ENCODE measurements at regions not wholly inside any gene's neighbourhood (a gene's known extent, or its start where the extent isn't known, plus 50 kb on each side); places are given as distances from the start of the nearest gene placed in this dataset.

DNA sequence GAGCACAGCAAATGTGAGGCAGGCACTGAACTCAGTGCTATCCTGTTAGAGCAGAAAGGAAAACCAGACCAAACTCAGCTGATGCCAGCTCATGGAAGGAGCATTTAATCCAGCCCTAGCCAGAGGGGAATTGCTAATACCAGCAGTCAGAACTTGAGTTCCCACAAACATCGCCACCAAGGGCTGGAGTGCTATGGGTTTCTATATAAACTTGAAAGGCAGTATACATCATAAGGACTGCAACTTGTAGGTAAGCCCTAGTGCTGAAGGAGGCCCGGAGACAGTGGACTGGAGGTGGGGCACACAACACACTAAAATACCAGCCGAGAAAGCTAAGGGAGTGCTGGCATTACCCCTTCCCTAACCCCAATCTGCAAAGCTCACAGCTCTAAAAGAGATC is 440.2 kb downstream of the PRR32 start:
- Histone ChIP-seq H3K9ac (ENCODE audit: low read length) (no peak overlapping the region), H3K4me3 (ENCODE audit: low read length) (no peak overlapping the region), H3K79me2 (ENCODE audit: low read length) (no peaks in the 10 kb centered on the region), H3K36me3 (replicated peaks; ENCODE audit: insufficient read depth, low read length) (no peaks in the 10 kb centered on the region), H3K9me3 (replicated peaks; ENCODE audit: insufficient read depth, low read length) (no peaks in the 10 kb centered on the region), H3K27me3 (replicated peaks; ENCODE audit: insufficient read depth, low read length) (no peaks in the 10 kb centered on the region), H3K4me1 (ENCODE audit: low read length) (no peaks in the 10 kb centered on the region), H3K9me2 (replicated peaks; ENCODE audit: insufficient read depth, low read length) (no peaks in the 10 kb centered on the region), H4K20me1 (ENCODE audit: insufficient read depth, low read length) (no peaks in the 10 kb centered on the region), H3K27ac (ENCODE audit: low read length) (no peak overlapping the region), H2AFZ (ENCODE audit: low read length) (no peak overlapping the region), H3F3A (ENCODE audit: insufficient read depth, low read length) (no peaks in the 10 kb centered on the region), H3K4me2 (ENCODE audit: low read depth, low read length) (no peak overlapping the region)
- TF ChIP-seq EZH2phosphoT487 (IDR thresholded peaks at IDR 0.05; ENCODE audit: low read length) (no peak), EZH2 (optimal IDR thresholded peaks at IDR 0.05; ENCODE audit: low read depth, low read length) (no peak)
- TF ChIP-seq, protein P1, sequence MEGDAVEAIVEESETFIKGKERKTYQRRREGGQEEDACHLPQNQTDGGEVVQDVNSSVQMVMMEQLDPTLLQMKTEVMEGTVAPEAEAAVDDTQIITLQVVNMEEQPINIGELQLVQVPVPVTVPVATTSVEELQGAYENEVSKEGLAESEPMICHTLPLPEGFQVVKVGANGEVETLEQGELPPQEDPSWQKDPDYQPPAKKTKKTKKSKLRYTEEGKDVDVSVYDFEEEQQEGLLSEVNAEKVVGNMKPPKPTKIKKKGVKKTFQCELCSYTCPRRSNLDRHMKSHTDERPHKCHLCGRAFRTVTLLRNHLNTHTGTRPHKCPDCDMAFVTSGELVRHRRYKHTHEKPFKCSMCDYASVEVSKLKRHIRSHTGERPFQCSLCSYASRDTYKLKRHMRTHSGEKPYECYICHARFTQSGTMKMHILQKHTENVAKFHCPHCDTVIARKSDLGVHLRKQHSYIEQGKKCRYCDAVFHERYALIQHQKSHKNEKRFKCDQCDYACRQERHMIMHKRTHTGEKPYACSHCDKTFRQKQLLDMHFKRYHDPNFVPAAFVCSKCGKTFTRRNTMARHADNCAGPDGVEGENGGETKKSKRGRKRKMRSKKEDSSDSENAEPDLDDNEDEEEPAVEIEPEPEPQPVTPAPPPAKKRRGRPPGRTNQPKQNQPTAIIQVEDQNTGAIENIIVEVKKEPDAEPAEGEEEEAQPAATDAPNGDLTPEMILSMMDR (IDR thresholded peaks at IDR 0.05; ENCODE audit: low read length), result no peak
- DNase-seq, result no peak

- Histone ChIP-seq H3K36me3 (replicated peaks; ENCODE audit: insufficient read depth, low read length) (no peaks in the 10 kb centered on the region), H3K9me3 (replicated peaks; ENCODE audit: insufficient read depth, low read length) (no peaks in the 10 kb centered on the region), H2AFZ (ENCODE audit: low read length) (no peak overlapping the region), H3K27me3 (replicated peaks; ENCODE audit: insufficient read depth, low read length) (no peaks in the 10 kb centered on the region), H3K9me2 (replicated peaks; ENCODE audit: insufficient read depth, low read length) (no peaks in the 10 kb centered on the region), H3K79me2 (ENCODE audit: low read length) (no peaks in the 10 kb centered on the region), H3K4me2 (ENCODE audit: low read depth, low read length) (no peak overlapping the region), H3F3A (ENCODE audit: insufficient read depth, low read length) (no peaks in the 10 kb centered on the region), H3K27ac (ENCODE audit: low read length) (no peak overlapping the region), H3K4me3 (ENCODE audit: low read length) (no peak overlapping the region), H3K9ac (ENCODE audit: low read length) (no peak overlapping the region), H4K20me1 (ENCODE audit: insufficient read depth, low read length) (no peaks in the 10 kb centered on the region), H3K4me1 (ENCODE audit: low read length) (no peaks in the 10 kb centered on the region)
- TF ChIP-seq EZH2phosphoT487 (IDR thresholded peaks at IDR 0.05; ENCODE audit: low read length) (no peak), EZH2 (optimal IDR thresholded peaks at IDR 0.05; ENCODE audit: low read depth, low read length) (no peak)
- TF ChIP-seq, protein P1 (IDR thresholded peaks at IDR 0.05; ENCODE audit: low read length), result no peak
- no peak for DNase-seq
Observed at GRCh38 chrX:127276326-127276725, 456.8 kb downstream of the PRR32 start.

GRCh38 chrX:127300511-127300910 is 481.0 kb downstream of the PRR32 start:
- Histone ChIP-seq H3K4me3 (ENCODE audit: low read length) (no peak overlapping the region), H3K9me2 (replicated peaks; ENCODE audit: insufficient read depth, low read length) (no peaks in the 10 kb centered on the region), H3K9ac (ENCODE audit: low read length) (no peak overlapping the region), H3K36me3 (replicated peaks; ENCODE audit: insufficient read depth, low read length) (no peaks in the 10 kb centered on the region), H4K20me1 (ENCODE audit: insufficient read depth, low read length) (no peaks in the 10 kb centered on the region), H3F3A (ENCODE audit: insufficient read depth, low read length) (no peaks in the 10 kb centered on the region), H3K79me2 (ENCODE audit: low read length) (no peaks in the 10 kb centered on the region), H3K9me3 (replicated peaks; ENCODE audit: insufficient read depth, low read length) (no peaks in the 10 kb centered on the region), H3K4me2 (ENCODE audit: low read depth, low read length) (no peak overlapping the region), H2AFZ (ENCODE audit: low read length) (no peak overlapping the region), H3K4me1 (ENCODE audit: low read length) (no peaks in the 10 kb centered on the region), H3K27ac (ENCODE audit: low read length) (no peak overlapping the region), H3K27me3 (replicated peaks; ENCODE audit: insufficient read depth, low read length) (no peaks in the 10 kb centered on the region)
- TF ChIP-seq EZH2 (optimal IDR thresholded peaks at IDR 0.05; ENCODE audit: low read depth, low read length) (no peak), EZH2phosphoT487 (IDR thresholded peaks at IDR 0.05; ENCODE audit: low read length) (no peak)
- TF ChIP-seq, protein P1 (IDR thresholded peaks at IDR 0.05; ENCODE audit: low read length), result no peak
- DNase-seq, result no peak
